Osteocyte (in vitro differentiated cells): ENCODE measurements at regions not wholly inside any gene's neighbourhood (a gene's known extent, or its start where the extent isn't known, plus 50 kb on each side); places are given as distances from the start of the nearest gene placed in this dataset.

ENCODE experiments used
- DNase-seq: peaks from one replicate; pipeline ENCODE4 v3.0.0; 2021; ENCODE audit warnings: mixed read lengths; ENCODE audit not compliant: unreplicated experiment; ENCODE audit errors: extremely low spot score
- H3K27ac Mint-ChIP-seq: one replicate; pipeline ENCODE4 v1.8.0; 2021; ENCODE audit warnings: mild to moderate bottlenecking, mixed read lengths; ENCODE audit not compliant: unreplicated experiment
- H3K27me3 Mint-ChIP-seq: one replicate; pipeline ENCODE4 v1.8.0; 2021; ENCODE audit warnings: mixed read lengths; ENCODE audit not compliant: unreplicated experiment
- H3K36me3 Mint-ChIP-seq: one replicate; pipeline ENCODE4 v1.8.0; 2021; ENCODE audit warnings: mixed read lengths; ENCODE audit not compliant: unreplicated experiment
- H3K4me1 Mint-ChIP-seq: one replicate; pipeline ENCODE4 v1.8.0; 2021; ENCODE audit warnings: mixed read lengths; ENCODE audit not compliant: unreplicated experiment
- H3K4me3 Mint-ChIP-seq: one replicate; pipeline ENCODE4 v1.8.0; 2021; ENCODE audit warnings: mild to moderate bottlenecking, moderate library complexity, mixed read lengths; ENCODE audit not compliant: unreplicated experiment
- H3K9me3 Mint-ChIP-seq: one replicate; pipeline ENCODE4 v1.8.0; 2021; ENCODE audit warnings: mixed read lengths; ENCODE audit not compliant: unreplicated experiment
- CTCF ChIP-seq: fragments of 200-600 bp; sonication (generic); IDR thresholded peaks from 2 replicates; pipeline ENCODE4 v1.5.0; 2021; ENCODE audit warnings: antibody characterized with exemption, mild to moderate bottlenecking, moderate library complexity

- peaks cover 18% of the 10 kb centered on the region for H3K9me3 Mint-ChIP-seq
- no peak overlapping the region for H3K27ac Mint-ChIP-seq
- no peak for DNase-seq
- H3K4me3 Mint-ChIP-seq: no peak overlapping the region
- H3K4me1 Mint-ChIP-seq: no peaks in the 10 kb centered on the region
- H3K27me3 Mint-ChIP-seq: no peaks in the 10 kb centered on the region
- no peak for TF ChIP-seq CTCF
- H3K36me3 Mint-ChIP-seq: no peaks in the 10 kb centered on the region
Observed at GRCh38 chrX:25648790-25649189, 489.4 kb upstream of the MAGEB18 start.

GRCh38 chrX:25650216-25650820 is 487.8 kb upstream of the MAGEB18 start:
- Mint-ChIP-seq H3K36me3 (no peaks in the 10 kb centered on the region), H3K4me1 (no peaks in the 10 kb centered on the region), H3K27me3 (no peaks in the 10 kb centered on the region), H3K27ac (no peak overlapping the region), H3K9me3 (peaks cover 18% of the 10 kb centered on the region), H3K4me3 (no peak overlapping the region)
- no peak for TF ChIP-seq CTCF
- no peak for DNase-seq

GRCh38 chrX:25659317-25659716 is 478.8 kb upstream of the MAGEB18 start:
- Mint-ChIP-seq H3K36me3 (no peaks in the 10 kb centered on the region), H3K4me3 (no peak overlapping the region), H3K4me1 (no peaks in the 10 kb centered on the region), H3K27me3 (no peaks in the 10 kb centered on the region), H3K27ac (no peak overlapping the region), H3K9me3 (no peaks in the 10 kb centered on the region)
- TF ChIP-seq CTCF: no peak
- DNase-seq: no peak

- Mint-ChIP-seq H3K9me3 (peaks cover 13% of the 10 kb centered on the region), H3K36me3 (no peaks in the 10 kb centered on the region), H3K4me1 (no peaks in the 10 kb centered on the region), H3K4me3 (no peak overlapping the region), H3K27me3 (no peaks in the 10 kb centered on the region), H3K27ac (no peak overlapping the region)
- TF ChIP-seq CTCF: no peak
- no peak for DNase-seq
Observed at GRCh38 chrX:25663701-25664100, 474.4 kb upstream of the MAGEB18 start.

- Mint-ChIP-seq H3K36me3 (no peaks in the 10 kb centered on the region), H3K27me3 (no peaks in the 10 kb centered on the region), H3K9me3 (peaks cover 13% of the 10 kb centered on the region), H3K4me3 (no peak overlapping the region), H3K27ac (no peak overlapping the region), H3K4me1 (no peaks in the 10 kb centered on the region)
- no peak for DNase-seq
- no peak for TF ChIP-seq CTCF
Observed at GRCh38 chrX:25665431-25665830, 472.7 kb upstream of the MAGEB18 start.
